ENCODE measurements at regions not wholly inside any gene's neighbourhood (a gene's known extent, or its start where the extent isn't known, plus 50 kb on each side); places are given as distances from the start of the nearest gene placed in this dataset.

DNA sequence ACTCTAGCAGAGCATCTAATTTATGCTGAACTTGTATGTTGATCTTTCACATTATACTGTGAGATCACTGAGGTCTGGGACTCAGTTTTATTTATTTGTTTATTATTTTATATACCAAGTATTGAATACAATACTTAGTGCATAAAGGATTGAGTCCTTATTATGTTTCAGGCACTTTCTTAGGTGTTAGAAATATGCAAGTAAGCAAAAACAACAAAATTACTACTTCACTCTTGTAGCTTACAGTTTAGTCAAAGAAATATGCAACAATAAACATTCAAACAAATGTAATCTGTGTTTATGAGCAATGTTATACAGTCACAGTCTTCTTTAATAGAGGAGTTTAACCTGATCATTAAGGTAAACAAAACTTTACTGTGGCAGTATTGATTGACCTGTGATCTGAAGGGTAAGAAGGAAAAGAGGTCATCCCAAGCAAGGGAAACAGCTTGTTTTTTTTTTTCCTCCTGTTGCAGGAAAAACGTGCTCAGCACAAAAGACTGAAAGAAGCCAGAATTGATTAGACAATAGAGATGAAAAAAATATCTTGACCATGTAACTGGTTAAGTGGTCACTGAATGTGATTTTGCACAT is 990.7 kb downstream of the TRHDE start:
- WGBS (ENCODE audit: extremely low coverage, insufficient read length, low lambda C conversion rate), result no CpG with 5 or more reads among the region's 1 CpG
- H3K18ac ChIP-seq (ENCODE audit: insufficient read length, low read depth, low read length), result no peak overlapping the region
- H4K5ac ChIP-seq (ENCODE audit: insufficient read length, low read depth, low read length), result no peak overlapping the region
- no peak overlapping the region for H3K56ac ChIP-seq (ENCODE audit: insufficient read length, low read depth, low read length)
- no peak overlapping the region for H2AK5ac ChIP-seq (ENCODE audit: insufficient read length, low read length)
- no peak overlapping the region for H3K23ac ChIP-seq (ENCODE audit: insufficient read length, low read depth, low read length)
- no peaks in the 10 kb centered on the region for H3K79me1 ChIP-seq (ENCODE audit: insufficient read depth, low read depth, low read length, poor library complexity, severe bottlenecking)
- H3K36me3 Mint-ChIP-seq (ENCODE audit: insufficient read depth in 1 of 3, low read depth in 3 of 3), result peaks cover 4 to 7% (median 4%) of the 10 kb centered on the region in 3 experiments; a peak in 3 of 7 replicates
- no peak overlapping the region for H3T11ph ChIP-seq (ENCODE audit: low read length)
- DNase-seq, result no peak
- no peak overlapping the region for H2AFZ ChIP-seq (ENCODE audit: low read length)
- TF ChIP-seq, protein P1, sequence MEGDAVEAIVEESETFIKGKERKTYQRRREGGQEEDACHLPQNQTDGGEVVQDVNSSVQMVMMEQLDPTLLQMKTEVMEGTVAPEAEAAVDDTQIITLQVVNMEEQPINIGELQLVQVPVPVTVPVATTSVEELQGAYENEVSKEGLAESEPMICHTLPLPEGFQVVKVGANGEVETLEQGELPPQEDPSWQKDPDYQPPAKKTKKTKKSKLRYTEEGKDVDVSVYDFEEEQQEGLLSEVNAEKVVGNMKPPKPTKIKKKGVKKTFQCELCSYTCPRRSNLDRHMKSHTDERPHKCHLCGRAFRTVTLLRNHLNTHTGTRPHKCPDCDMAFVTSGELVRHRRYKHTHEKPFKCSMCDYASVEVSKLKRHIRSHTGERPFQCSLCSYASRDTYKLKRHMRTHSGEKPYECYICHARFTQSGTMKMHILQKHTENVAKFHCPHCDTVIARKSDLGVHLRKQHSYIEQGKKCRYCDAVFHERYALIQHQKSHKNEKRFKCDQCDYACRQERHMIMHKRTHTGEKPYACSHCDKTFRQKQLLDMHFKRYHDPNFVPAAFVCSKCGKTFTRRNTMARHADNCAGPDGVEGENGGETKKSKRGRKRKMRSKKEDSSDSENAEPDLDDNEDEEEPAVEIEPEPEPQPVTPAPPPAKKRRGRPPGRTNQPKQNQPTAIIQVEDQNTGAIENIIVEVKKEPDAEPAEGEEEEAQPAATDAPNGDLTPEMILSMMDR (conservative IDR thresholded peaks at IDR 0.05), result no peak
- no peaks in the 10 kb centered on the region for H3K23me2 ChIP-seq (ENCODE audit: insufficient read length, low read depth, low read length, poor library complexity, severe bottlenecking)
- 0 out of 7 replicates have a peak overlapping the region, but pooled peaks of 1 of the 3 experiments have one; percentile 18 for H3K27ac Mint-ChIP-seq
- no peak overlapping the region for H3K4me3 Mint-ChIP-seq
- no peak overlapping the region for H2BK20ac ChIP-seq (ENCODE audit: low read depth, low read length, poor library complexity, severe bottlenecking)
- no peak overlapping the region for H2BK120ac ChIP-seq (ENCODE audit: low read depth, low read length, poor library complexity, severe bottlenecking)
- H4K20me1 ChIP-seq (ENCODE audit: control insufficient read depth, insufficient read depth, insufficient read length), result no peaks in the 10 kb centered on the region
- H3K27ac ChIP-seq (ENCODE audit: insufficient read length, low read depth, low read length), result no peak overlapping the region
- H3K4ac ChIP-seq (ENCODE audit: low read depth, low read length), result no peak overlapping the region
- peaks cover 0 to 7% of the 10 kb centered on the region in 2 experiments; a peak in 3 of 4 replicates for H3K4me1 Mint-ChIP-seq
- no peaks in the 10 kb centered on the region for H3K79me2 ChIP-seq (ENCODE audit: insufficient read depth, low read length)
- no peak overlapping the region for H2BK15ac ChIP-seq (ENCODE audit: low read depth, low read length)
- no peaks in the 10 kb centered on the region for H3K9me3 ChIP-seq (ENCODE audit: control insufficient read depth, low read depth, low read length)
- no peaks in the 10 kb centered on the region for H3K27me3 Mint-ChIP-seq (ENCODE audit: low read depth)
- H3K9ac ChIP-seq (ENCODE audit: extremely low read depth, insufficient read length, low read length), result no peak overlapping the region
- no peak overlapping the region for H4K91ac ChIP-seq (ENCODE audit: insufficient read length, low read depth, low read length)
- no peaks in the 10 kb centered on the region for H3K27me3 ChIP-seq (ENCODE audit: insufficient read depth, low read length)
- no peak overlapping the region for H2BK5ac ChIP-seq (ENCODE audit: insufficient read length, low read length)
- H2BK12ac ChIP-seq (ENCODE audit: insufficient read length, low read depth, low read length), result no peak overlapping the region
- H3K4me2 ChIP-seq (ENCODE audit: insufficient read depth, insufficient read length, low read length), result no peak overlapping the region
- H4K8ac ChIP-seq (replicated peaks; ENCODE audit: insufficient read length, low read depth, low read length), result no peak overlapping the region
- no peaks in the 10 kb centered on the region for H3K4me1 ChIP-seq (ENCODE audit: insufficient read depth, low read length)
- H3K9me3 Mint-ChIP-seq, result peaks cover 4 to 17% of the 10 kb centered on the region in 2 experiments; a peak in 4 of 5 replicates
- H3K14ac ChIP-seq (ENCODE audit: insufficient read depth, low read length), result no peak overlapping the region

All from H9 (cell line).